HepG2 (cell line): ENCODE measurements at regions not wholly inside any gene's neighbourhood (a gene's known extent, or its start where the extent isn't known, plus 50 kb on each side); places are given as distances from the start of the nearest gene placed in this dataset.

Experiments
- ATAC-seq: fragments of 200-7000 bp; cut with Tn5 transposase; 3 replicates; pipeline ENCODE4 v1.9.1; 2020; ENCODE audit warnings: mild to moderate bottlenecking, moderate library complexity
- BruUV-seq: library from RNA; stranded (reverse); fragments of 400-500 nt; replicated peaks from 2 replicates; lab custom pipeline; 2021; lab: Mats Ljungman, UMichigan
- CTCF ChIA-PET: fragments of 300-600 bp; formaldehyde crosslinking; extraction: SDS; loops from one replicate; lab custom pipeline; 2021; ENCODE audit warnings: low total read pairs, inconsistent platforms, low intra/inter-chr PET ratio; lab: Yijun Ruan, JAX
- POLR2A ChIA-PET: fragments of 350-600 bp; sonication (Branson Sonifier 250); formaldehyde crosslinking; loops from one replicate; lab custom pipeline; 2020; ENCODE audit warnings: antibody characterized with exemption, inconsistent platforms; lab: Yijun Ruan, JAX
- DNase-seq: peaks from one replicate; pipeline ENCODE4 v3.0.0-alpha.2; 2015; ENCODE audit warnings: low spot score
- FAIRE-seq: peaks from 3 replicates; lab custom pipeline; 2011; peaks lifted over from hg19 to GRCh38; lab: Jason Lieb, UNC
- H2AFZ ChIP-seq: one replicate; pipeline ENCODE4 v1.6.1; 2011; ENCODE audit warnings: low read length, inconsistent platforms
- H3K27ac ChIP-seq: fragments of 300-600 bp; 3 replicates; pipeline ENCODE4 v1.8.0; 2011; ENCODE audit warnings: mixed run types, mild to moderate bottlenecking, mixed read lengths, low read length, inconsistent platforms; ENCODE audit not compliant: insufficient read depth; ENCODE audit errors: extremely low read length
- H3K27me3 ChIP-seq, 2 experiments: fragments of 200-600 bp in 1 of 2; 2 replicates in 1 of 2; 3 replicates in 1 of 2; pipeline versions ENCODE4 v1.6.0 to v1.8.0; 2011; ENCODE audit warnings: low read length in 2 of 2, mild to moderate bottlenecking in 2 of 2, moderate library complexity in 2 of 2, inconsistent platforms in 1 of 2; ENCODE audit not compliant: insufficient read depth in 2 of 2, control insufficient read depth in 1 of 2
- H3K36me3 ChIP-seq, 2 experiments: fragments of 200-600 bp in 1 of 2; replicated peaks in 1 of 2; 2 replicates in 1 of 2; 3 replicates in 1 of 2; pipeline versions ENCODE4 v1.5.1 to v1.8.0; 2011; ENCODE audit warnings: low read length in 2 of 2, inconsistent platforms in 1 of 2; ENCODE audit not compliant: insufficient read depth in 2 of 2, control insufficient read depth in 1 of 2
- H3K4me1 ChIP-seq: 2 replicates; pipeline ENCODE4 v1.5.1; 2012; ENCODE audit warnings: low read length, inconsistent platforms; ENCODE audit not compliant: insufficient read depth
- H3K4me2 ChIP-seq: 2 replicates; pipeline ENCODE4 v1.6.0; 2011; ENCODE audit warnings: low read depth, low read length, inconsistent platforms
- H3K4me3 ChIP-seq, 3 experiments: fragments of 200-600 bp in 1 of 3; sonication (generic), shearing (Covaris generic) in 1 of 3; replicated peaks in 1 of 3; 2 replicates each; pipeline ENCODE4 v1.5.1; 2011 to 2016; ENCODE audit warnings: low read length in 3 of 3, inconsistent platforms in 2 of 3, low read depth in 2 of 3, mild to moderate bottlenecking in 2 of 3, control low read depth in 1 of 3, mixed read lengths in 1 of 3; ENCODE audit not compliant: insufficient read depth in 1 of 3
- H3K79me2 ChIP-seq: one replicate; pipeline ENCODE4 v1.6.1; 2011; ENCODE audit warnings: low read length, inconsistent platforms; ENCODE audit not compliant: insufficient read depth
- H3K9ac ChIP-seq: 2 replicates; pipeline ENCODE4 v1.6.0; 2011; ENCODE audit warnings: mild to moderate bottlenecking, low read depth, low read length, inconsistent platforms; ENCODE audit not compliant: insufficient read depth
- H3K9me3 ChIP-seq: 2 replicates; pipeline ENCODE4 v1.5.1; 2012; ENCODE audit warnings: mild to moderate bottlenecking, low read length
- H4K20me1 ChIP-seq: 2 replicates; pipeline ENCODE4 v1.6.0; 2011; ENCODE audit warnings: inconsistent platforms, mild to moderate bottlenecking, low read length, moderate library complexity; ENCODE audit not compliant: insufficient read depth
- CBFB ChIP-seq: sonication (generic); formaldehyde crosslinking; IDR thresholded peaks from 2 replicates; pipeline ENCODE4 v1.4.0; 2020; ENCODE audit warnings: missing genetic modification reagents
- CBX2 ChIP-seq, 2 experiments: fragments of 200-600 bp in 1 of 2; sonication (generic); formaldehyde crosslinking in 1 of 2; IDR thresholded peaks; 2 replicates each; pipeline versions ENCODE4 v1.7.0 to v1.8.1; 2018 to 2022; ENCODE audit warnings: low read depth in 2 of 2, low read length in 1 of 2, mild to moderate bottlenecking in 1 of 2, missing genetic modification reagents in 1 of 2
- JDP2 ChIP-seq: sonication (generic); formaldehyde crosslinking; IDR thresholded peaks from 2 replicates; pipeline ENCODE4 v1.8.1; 2022; ENCODE audit warnings: missing genetic modification reagents, borderline replicate concordance
- KAT8 ChIP-seq: IDR thresholded peaks from 2 replicates; pipeline ENCODE4 v1.6.1; 2016; ENCODE audit warnings: missing genetic modification reagents, missing compliant biosample characterization
- KMT2B ChIP-seq: IDR thresholded peaks from 2 replicates; pipeline ENCODE4 v1.6.1; 2016; ENCODE audit warnings: missing genetic modification reagents, missing compliant biosample characterization
- NR2C2 ChIP-seq: sonication (generic); formaldehyde crosslinking; IDR thresholded peaks from 2 replicates; pipeline ENCODE4 v1.4.0; 2020; ENCODE audit warnings: missing genetic modification reagents, mild to moderate bottlenecking, moderate library complexity, borderline replicate concordance
- ZNF569 ChIP-seq: sonication (generic); formaldehyde crosslinking; IDR thresholded peaks from 2 replicates; pipeline ENCODE4 v1.5.0; 2020; ENCODE audit warnings: mild to moderate bottlenecking, missing genetic modification reagents, moderate library complexity, borderline replicate concordance
- ZNF766 ChIP-seq: sonication (generic); formaldehyde crosslinking; IDR thresholded peaks from 2 replicates; pipeline ENCODE4 v1.5.0; 2020; ENCODE audit warnings: missing genetic modification reagents, borderline replicate concordance
- WGBS: methylation state at CpG from one replicate; pipeline ENCODE4 v1.1.6; 2017; ENCODE audit warnings: low lambda C conversion rate; 5-methylcytosine and 5-hydroxymethylcytosine counted together
- in situ Hi-C: cut with HindIII; loops from 2 replicates; pipeline ENCODE4 v1.10.0; 2017; ENCODE audit warnings: low pct_unique_long_range_greater_than_20kb; ENCODE audit not compliant: extremely low pct_ligation_motif_present
- intact Hi-C: fragments of 100-400 bp; cut with micrococcal nuclease; formaldehyde crosslinking; loops from one replicate; pipeline ENCODE4 v1.10.0; 2022; ENCODE audit not compliant: unreplicated experiment
- TF ChIP-seq, protein P1 (sequence below): IDR thresholded peaks from 2 replicates; pipeline ENCODE4 v1.6.1; 2012; ENCODE audit warnings: low read depth, low read length, improper control_type of control experiment
- TF ChIP-seq, protein P2 (sequence below): sonication (generic); formaldehyde crosslinking; IDR thresholded peaks from 2 replicates; pipeline ENCODE4 v1.5.1; 2020; ENCODE audit warnings: missing genetic modification reagents, mild to moderate bottlenecking, borderline replicate concordance
- TF ChIP-seq, protein P3 (sequence below): sonication (generic); formaldehyde crosslinking; IDR thresholded peaks from 2 replicates; pipeline ENCODE4 v1.4.0; 2020; ENCODE audit warnings: mild to moderate bottlenecking, missing genetic modification reagents
- TF ChIP-seq, protein P4 (sequence below): IDR thresholded peaks from 2 replicates; pipeline ENCODE4 v1.6.1; 2018; ENCODE audit warnings: missing genetic modification reagents
- TF ChIP-seq, protein P5 (sequence below): sonication (generic); formaldehyde crosslinking; IDR thresholded peaks from 2 replicates; pipeline ENCODE4 v1.4.0; 2020; ENCODE audit warnings: missing genetic modification reagents, borderline replicate concordance

DNA sequence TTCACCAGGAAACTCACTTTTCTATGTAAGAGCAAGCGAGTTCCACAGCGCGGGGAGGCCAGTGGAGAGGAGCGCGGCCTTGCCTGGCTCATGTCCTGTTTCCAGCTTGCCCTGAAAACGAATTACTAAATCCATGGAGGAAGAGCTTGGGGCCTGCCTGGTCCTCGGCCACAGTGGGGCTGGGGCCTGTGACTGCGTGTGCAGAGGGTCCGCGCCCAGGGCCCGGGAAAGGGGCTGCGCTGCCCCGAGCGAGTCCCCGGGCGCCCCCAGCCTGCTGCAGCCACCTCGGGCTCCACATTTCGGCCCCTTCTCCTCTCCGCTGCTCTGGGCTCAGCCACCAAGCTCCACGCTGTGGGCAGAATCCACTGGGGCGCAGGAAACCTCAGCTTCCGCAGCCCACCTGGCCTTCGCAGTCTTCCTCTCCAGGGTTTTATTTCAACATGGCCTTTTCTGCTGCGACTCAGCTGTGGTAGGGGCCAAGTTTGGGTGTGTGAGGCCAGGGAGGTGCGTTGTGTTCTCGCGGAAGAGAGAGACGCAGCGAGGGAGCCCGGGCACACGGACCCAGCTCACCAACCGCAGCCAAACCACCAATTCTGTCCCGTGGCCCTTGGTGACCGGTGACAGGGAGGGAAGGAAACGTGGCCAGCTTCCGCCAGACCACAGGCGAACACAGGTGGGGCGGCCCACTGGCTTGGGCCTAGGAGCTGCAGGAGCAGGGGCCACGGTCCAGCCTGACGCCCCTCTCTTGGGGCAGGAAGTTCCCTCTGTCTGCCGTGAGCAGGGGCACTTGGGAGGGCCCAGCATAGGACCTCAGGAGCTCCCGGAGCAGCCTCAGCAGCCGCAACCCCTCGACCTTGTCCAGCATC lies 211.4 kb downstream of the ERMARD start:
- FAIRE-seq (no peak), DNase-seq (no peak), ATAC-seq (no peak)
- peaks cover 6 to 72% of the 10 kb centered on the region in 2 experiments; a peak in 4 of 5 replicates for H3K27me3 ChIP-seq
- CTCF ChIA-PET, result no interaction called here
- H3K79me2 ChIP-seq, result no peaks in the 10 kb centered on the region
- no peak overlapping the region for H2AFZ ChIP-seq
- no peak overlapping the region for H3K27ac ChIP-seq
- H3K36me3 ChIP-seq, result no peaks in the 10 kb centered on the region
- 63% methylated on average over 35 of the region's 44 CpGs for WGBS
- no peaks in the 10 kb centered on the region for H3K9me3 ChIP-seq
- H3K4me3 ChIP-seq, result no peak overlapping the region
- BruUV-seq, result no TSS peak
- in situ Hi-C loops, result no loop called here
- H3K9ac ChIP-seq, result no peak overlapping the region
- POLR2A ChIA-PET, result no interaction called here
- H3K4me2 ChIP-seq, result no peak overlapping the region
- no peaks in the 10 kb centered on the region for H3K4me1 ChIP-seq
- no peaks in the 10 kb centered on the region for H4K20me1 ChIP-seq
- intact Hi-C loops, result no loop called here
- TF ChIP-seq, protein P1, sequence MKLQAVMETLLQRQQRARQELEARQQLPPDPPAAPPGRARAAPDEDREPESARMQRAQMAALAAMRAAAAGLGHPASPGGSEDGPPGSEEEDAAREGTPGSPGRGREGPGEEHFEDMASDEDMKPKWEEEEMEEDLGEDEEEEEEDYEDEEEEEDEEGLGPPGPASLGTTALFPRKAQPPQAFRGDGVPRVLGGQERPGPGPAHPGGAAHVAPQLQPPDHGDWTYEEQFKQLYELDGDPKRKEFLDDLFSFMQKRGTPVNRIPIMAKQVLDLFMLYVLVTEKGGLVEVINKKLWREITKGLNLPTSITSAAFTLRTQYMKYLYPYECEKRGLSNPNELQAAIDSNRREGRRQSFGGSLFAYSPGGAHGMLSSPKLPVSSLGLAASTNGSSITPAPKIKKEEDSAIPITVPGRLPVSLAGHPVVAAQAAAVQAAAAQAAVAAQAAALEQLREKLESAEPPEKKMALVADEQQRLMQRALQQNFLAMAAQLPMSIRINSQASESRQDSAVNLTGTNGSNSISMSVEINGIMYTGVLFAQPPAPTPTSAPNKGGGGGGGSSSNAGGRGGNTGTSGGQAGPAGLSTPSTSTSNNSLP, result no peak
- TF ChIP-seq, protein P2, sequence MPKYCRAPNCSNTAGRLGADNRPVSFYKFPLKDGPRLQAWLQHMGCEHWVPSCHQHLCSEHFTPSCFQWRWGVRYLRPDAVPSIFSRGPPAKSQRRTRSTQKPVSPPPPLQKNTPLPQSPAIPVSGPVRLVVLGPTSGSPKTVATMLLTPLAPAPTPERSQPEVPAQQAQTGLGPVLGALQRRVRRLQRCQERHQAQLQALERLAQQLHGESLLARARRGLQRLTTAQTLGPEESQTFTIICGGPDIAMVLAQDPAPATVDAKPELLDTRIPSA (CRISPR knock-in tag), result no peak
- TF ChIP-seq CBX2 (IDR thresholded peaks at IDR 0.05; ENCODE audit: low read depth, low read length) (no peak), CBX2 (CRISPR knock-in tag; IDR thresholded peaks at IDR 0.05; ENCODE audit: low read depth) (no peak), NR2C2 (no peak), ZNF766 (no peak), KAT8 (CRISPR knock-in tag) (no peak), CBFB (CRISPR knock-in tag) (no peak), ZNF569 (CRISPR knock-in tag) (no peak), KMT2B (CRISPR knock-in tag) (no peak), JDP2 (CRISPR knock-in tag) (no peak)
- TF ChIP-seq, protein P3, sequence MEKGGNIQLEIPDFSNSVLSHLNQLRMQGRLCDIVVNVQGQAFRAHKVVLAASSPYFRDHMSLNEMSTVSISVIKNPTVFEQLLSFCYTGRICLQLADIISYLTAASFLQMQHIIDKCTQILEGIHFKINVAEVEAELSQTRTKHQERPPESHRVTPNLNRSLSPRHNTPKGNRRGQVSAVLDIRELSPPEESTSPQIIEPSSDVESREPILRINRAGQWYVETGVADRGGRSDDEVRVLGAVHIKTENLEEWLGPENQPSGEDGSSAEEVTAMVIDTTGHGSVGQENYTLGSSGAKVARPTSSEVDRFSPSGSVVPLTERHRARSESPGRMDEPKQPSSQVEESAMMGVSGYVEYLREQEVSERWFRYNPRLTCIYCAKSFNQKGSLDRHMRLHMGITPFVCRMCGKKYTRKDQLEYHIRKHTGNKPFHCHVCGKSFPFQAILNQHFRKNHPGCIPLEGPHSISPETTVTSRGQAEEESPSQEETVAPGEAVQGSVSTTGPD (CRISPR knock-in tag), result no peak
- TF ChIP-seq, protein P4, sequence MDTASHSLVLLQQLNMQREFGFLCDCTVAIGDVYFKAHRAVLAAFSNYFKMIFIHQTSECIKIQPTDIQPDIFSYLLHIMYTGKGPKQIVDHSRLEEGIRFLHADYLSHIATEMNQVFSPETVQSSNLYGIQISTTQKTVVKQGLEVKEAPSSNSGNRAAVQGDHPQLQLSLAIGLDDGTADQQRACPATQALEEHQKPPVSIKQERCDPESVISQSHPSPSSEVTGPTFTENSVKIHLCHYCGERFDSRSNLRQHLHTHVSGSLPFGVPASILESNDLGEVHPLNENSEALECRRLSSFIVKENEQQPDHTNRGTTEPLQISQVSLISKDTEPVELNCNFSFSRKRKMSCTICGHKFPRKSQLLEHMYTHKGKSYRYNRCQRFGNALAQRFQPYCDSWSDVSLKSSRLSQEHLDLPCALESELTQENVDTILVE (CRISPR knock-in tag), result no peak
- TF ChIP-seq, protein P5, sequence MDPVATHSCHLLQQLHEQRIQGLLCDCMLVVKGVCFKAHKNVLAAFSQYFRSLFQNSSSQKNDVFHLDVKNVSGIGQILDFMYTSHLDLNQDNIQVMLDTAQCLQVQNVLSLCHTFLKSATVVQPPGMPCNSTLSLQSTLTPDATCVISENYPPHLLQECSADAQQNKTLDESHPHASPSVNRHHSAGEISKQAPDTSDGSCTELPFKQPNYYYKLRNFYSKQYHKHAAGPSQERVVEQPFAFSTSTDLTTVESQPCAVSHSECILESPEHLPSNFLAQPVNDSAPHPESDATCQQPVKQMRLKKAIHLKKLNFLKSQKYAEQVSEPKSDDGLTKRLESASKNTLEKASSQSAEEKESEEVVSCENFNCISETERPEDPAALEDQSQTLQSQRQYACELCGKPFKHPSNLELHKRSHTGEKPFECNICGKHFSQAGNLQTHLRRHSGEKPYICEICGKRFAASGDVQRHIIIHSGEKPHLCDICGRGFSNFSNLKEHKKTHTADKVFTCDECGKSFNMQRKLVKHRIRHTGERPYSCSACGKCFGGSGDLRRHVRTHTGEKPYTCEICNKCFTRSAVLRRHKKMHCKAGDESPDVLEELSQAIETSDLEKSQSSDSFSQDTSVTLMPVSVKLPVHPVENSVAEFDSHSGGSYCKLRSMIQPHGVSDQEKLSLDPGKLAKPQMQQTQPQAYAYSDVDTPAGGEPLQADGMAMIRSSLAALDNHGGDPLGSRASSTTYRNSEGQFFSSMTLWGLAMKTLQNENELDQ (CRISPR knock-in tag), result no peak
